HepG2 (cell line): ENCODE measurements at regions not wholly inside any gene's neighbourhood (a gene's known extent, or its start where the extent isn't known, plus 50 kb on each side); places are given as distances from the start of the nearest gene placed in this dataset.
A peak's percentile ranks its signal among the peaks of the same experiment; 100 is the strongest.

ENCODE experiments used
- ATAC-seq: fragments of 200-7000 bp; cut with Tn5 transposase; 3 replicates; pipeline ENCODE4 v1.9.1; 2020; ENCODE audit warnings: mild to moderate bottlenecking, moderate library complexity
- BruUV-seq: library from RNA; stranded (reverse); fragments of 400-500 nt; replicated peaks from 2 replicates; lab custom pipeline; 2021; lab: Mats Ljungman, UMichigan
- CTCF ChIA-PET: fragments of 300-600 bp; formaldehyde crosslinking; extraction: SDS; loops from one replicate; lab custom pipeline; 2021; ENCODE audit warnings: low total read pairs, inconsistent platforms, low intra/inter-chr PET ratio; lab: Yijun Ruan, JAX
- POLR2A ChIA-PET: fragments of 350-600 bp; sonication (Branson Sonifier 250); formaldehyde crosslinking; loops from one replicate; lab custom pipeline; 2020; ENCODE audit warnings: antibody characterized with exemption, inconsistent platforms; lab: Yijun Ruan, JAX
- DNase-seq: peaks from one replicate; pipeline ENCODE4 v3.0.0-alpha.2; 2015; ENCODE audit warnings: low spot score
- FAIRE-seq: peaks from 3 replicates; lab custom pipeline; 2011; peaks lifted over from hg19 to GRCh38; lab: Jason Lieb, UNC
- H2AFZ ChIP-seq: one replicate; pipeline ENCODE4 v1.6.1; 2011; ENCODE audit warnings: low read length, inconsistent platforms
- H3K27ac ChIP-seq: fragments of 300-600 bp; 3 replicates; pipeline ENCODE4 v1.8.0; 2011; ENCODE audit warnings: mixed run types, mild to moderate bottlenecking, mixed read lengths, low read length, inconsistent platforms; ENCODE audit not compliant: insufficient read depth; ENCODE audit errors: extremely low read length
- H3K27me3 ChIP-seq, 2 experiments: fragments of 200-600 bp in 1 of 2; 2 replicates in 1 of 2; 3 replicates in 1 of 2; pipeline versions ENCODE4 v1.6.0 to v1.8.0; 2011; ENCODE audit warnings: low read length in 2 of 2, mild to moderate bottlenecking in 2 of 2, moderate library complexity in 2 of 2, inconsistent platforms in 1 of 2; ENCODE audit not compliant: insufficient read depth in 2 of 2, control insufficient read depth in 1 of 2
- H3K36me3 ChIP-seq, 2 experiments: fragments of 200-600 bp in 1 of 2; replicated peaks in 1 of 2; 2 replicates in 1 of 2; 3 replicates in 1 of 2; pipeline versions ENCODE4 v1.5.1 to v1.8.0; 2011; ENCODE audit warnings: low read length in 2 of 2, inconsistent platforms in 1 of 2; ENCODE audit not compliant: insufficient read depth in 2 of 2, control insufficient read depth in 1 of 2
- H3K4me1 ChIP-seq: 2 replicates; pipeline ENCODE4 v1.5.1; 2012; ENCODE audit warnings: low read length, inconsistent platforms; ENCODE audit not compliant: insufficient read depth
- H3K4me2 ChIP-seq: 2 replicates; pipeline ENCODE4 v1.6.0; 2011; ENCODE audit warnings: low read depth, low read length, inconsistent platforms
- H3K4me3 ChIP-seq, 3 experiments: fragments of 200-600 bp in 1 of 3; sonication (generic), shearing (Covaris generic) in 1 of 3; replicated peaks in 1 of 3; 2 replicates each; pipeline ENCODE4 v1.5.1; 2011 to 2016; ENCODE audit warnings: low read length in 3 of 3, inconsistent platforms in 2 of 3, low read depth in 2 of 3, mild to moderate bottlenecking in 2 of 3, control low read depth in 1 of 3, mixed read lengths in 1 of 3; ENCODE audit not compliant: insufficient read depth in 1 of 3
- H3K79me2 ChIP-seq: one replicate; pipeline ENCODE4 v1.6.1; 2011; ENCODE audit warnings: low read length, inconsistent platforms; ENCODE audit not compliant: insufficient read depth
- H3K9ac ChIP-seq: 2 replicates; pipeline ENCODE4 v1.6.0; 2011; ENCODE audit warnings: mild to moderate bottlenecking, low read depth, low read length, inconsistent platforms; ENCODE audit not compliant: insufficient read depth
- H3K9me3 ChIP-seq: 2 replicates; pipeline ENCODE4 v1.5.1; 2012; ENCODE audit warnings: mild to moderate bottlenecking, low read length
- H4K20me1 ChIP-seq: 2 replicates; pipeline ENCODE4 v1.6.0; 2011; ENCODE audit warnings: inconsistent platforms, mild to moderate bottlenecking, low read length, moderate library complexity; ENCODE audit not compliant: insufficient read depth
- NR0B2 ChIP-seq: sonication (generic); formaldehyde crosslinking; IDR thresholded peaks from 2 replicates; pipeline ENCODE4 v1.4.0; 2020; ENCODE audit warnings: mild to moderate bottlenecking, missing genetic modification reagents
- RAD21 ChIP-seq: fragments of 450-650 bp; formaldehyde crosslinking; IDR thresholded peaks from 2 replicates; pipeline ENCODE4 v1.5.0; 2020; ENCODE audit warnings: mild to moderate bottlenecking
- SOX6 ChIP-seq, 2 experiments: fragments of 450-650 bp in 1 of 2; sonication (generic) in 1 of 2; formaldehyde crosslinking in 1 of 2; IDR thresholded peaks; 2 replicates each; pipeline versions ENCODE4 v1.4.0 to v1.6.1; 2017 to 2020; ENCODE audit warnings: antibody characterized with exemption in 1 of 2, mild to moderate bottlenecking in 1 of 2, missing genetic modification reagents in 1 of 2
- THYN1 ChIP-seq: sonication (generic); formaldehyde crosslinking; IDR thresholded peaks from 2 replicates; pipeline ENCODE4 v1.8.1; 2023; ENCODE audit warnings: low read depth, mild to moderate bottlenecking, moderate library complexity, missing genetic modification reagents, borderline replicate concordance
- ZNF30 ChIP-seq: sonication (generic); formaldehyde crosslinking; IDR thresholded peaks from 2 replicates; pipeline ENCODE4 v1.5.0; 2020; ENCODE audit warnings: mild to moderate bottlenecking, missing genetic modification reagents
- ZNF629 ChIP-seq: sonication (generic); formaldehyde crosslinking; conservative IDR thresholded peaks from 2 replicates; pipeline ENCODE4 v1.5.0; 2020; ENCODE audit warnings: missing genetic modification reagents
- ZSCAN12 ChIP-seq: sonication (generic); formaldehyde crosslinking; IDR thresholded peaks from 2 replicates; pipeline ENCODE4 v1.9.0; 2021; ENCODE audit warnings: mild to moderate bottlenecking, missing genetic modification reagents
- WGBS: methylation state at CpG from one replicate; pipeline ENCODE4 v1.1.6; 2017; ENCODE audit warnings: low lambda C conversion rate; 5-methylcytosine and 5-hydroxymethylcytosine counted together
- in situ Hi-C: cut with HindIII; loops from 2 replicates; pipeline ENCODE4 v1.10.0; 2017; ENCODE audit warnings: low pct_unique_long_range_greater_than_20kb; ENCODE audit not compliant: extremely low pct_ligation_motif_present
- intact Hi-C: fragments of 100-400 bp; cut with micrococcal nuclease; formaldehyde crosslinking; loops from one replicate; pipeline ENCODE4 v1.10.0; 2022; ENCODE audit not compliant: unreplicated experiment

GRCh38 chr9:96128880-96129279 lies 173.1 kb downstream of the HSD17B3 start (continued):
- TF ChIP-seq THYN1 (CRISPR knock-in tag) (no peak), ZNF30 (no peak)

- 31% methylated on average over 13 of the region's 21 CpGs for WGBS
- DNase-seq: no peak
- Histone ChIP-seq H3K4me1 (peaks cover 7% of the 10 kb centered on the region; the same call in 1 of the 2 replicates), H2AFZ (no peak overlapping the region), H3K4me2 (peak overlapping the region; percentile 40), H3K9me3 (no peaks in the 10 kb centered on the region), H3K27ac (no peak overlapping the region), H3K4me3 (peak overlapping the region in 1 of 3 experiments; percentile 1; a peak in 1 of 6 replicates), H3K9ac (no peak overlapping the region), H3K27me3 (peaks cover 0 to 5% of the 10 kb centered on the region in 2 experiments; a peak in 2 of 5 replicates), H3K36me3 (no peaks in the 10 kb centered on the region), H3K79me2 (no peaks in the 10 kb centered on the region), H4K20me1 (no peaks in the 10 kb centered on the region)
- ChIA-PET CTCF (no interaction called here), POLR2A (no interaction called here)
- no peak for FAIRE-seq
- ATAC-seq: peak; percentile 41; the same call in 1 of the 3 replicates
- no peak for TF ChIP-seq ZNF629 (CRISPR knock-in tag)
- no peak for TF ChIP-seq SOX6 (IDR thresholded peaks at IDR 0.05)
- no peak for TF ChIP-seq SOX6 (CRISPR knock-in tag; IDR thresholded peaks at IDR 0.05)
- TF ChIP-seq RAD21: no peak
- no peak for TF ChIP-seq ZSCAN12 (CRISPR knock-in tag)
- TF ChIP-seq NR0B2 (CRISPR knock-in tag): no peak
- no TSS peak for BruUV-seq
- in situ Hi-C loops (no loop called here), intact Hi-C loops (no loop called here)
These were observed 175.6 kb downstream of the HSD17B3 start for GRCh38 chr9:96126321-96126881.
